Peyer's patch (tissue), 4 donors: ENCODE measurements at regions not wholly inside any gene's neighbourhood (a gene's known extent, or its start where the extent isn't known, plus 50 kb on each side); places are given as distances from the start of the nearest gene placed in this dataset.
"Not testable (repeated sequence)": the region's sequence is repeated elsewhere in the genome, so short reads cannot be mapped to it uniquely, and the experiment has no call there.

Experiments
- DNase-seq, 3 donors: peaks; one replicate each; pipeline ENCODE4 v3.0.0-alpha.2; 2017 to 2019
- H3K27ac ChIP-seq, 4 donors: fragments of 200-600 bp; sonication (generic); one replicate each; pipeline ENCODE4 v1.5.1; 2016 to 2019
- H3K27me3 ChIP-seq, 2 donors: fragments of 200-600 bp; sonication (generic); one replicate each; pipeline ENCODE4 v1.5.1; 2019
- H3K36me3 ChIP-seq, 3 donors: fragments of 200-600 bp; sonication (generic); one replicate each; pipeline ENCODE4 v1.5.1; 2016 to 2019
- H3K4me1 ChIP-seq, 4 donors: fragments of 200-600 bp; sonication (generic); one replicate each; pipeline ENCODE4 v1.5.1; 2016 to 2019
- H3K4me3 ChIP-seq, 4 donors: fragments of 200-600 bp; sonication (generic); 1 replicate in 3 of 4; 2 replicates in 1 of 4; pipeline ENCODE4 v1.5.1; 2016 to 2019; ENCODE audit warnings: mild to moderate bottlenecking in 1 of 4
- H3K9me3 ChIP-seq, 4 donors: fragments of 200-600 bp; sonication (generic); one replicate each; pipeline ENCODE4 v1.5.1; 2016 to 2019; ENCODE audit warnings: mild to moderate bottlenecking in 1 of 4
- CTCF ChIP-seq, 6 experiments: fragments of 450-650 bp in 4 of 6; fragments of 200-600 bp in 2 of 6; sonication (generic) in 1 of 6; IDR thresholded peaks; one replicate each; pipeline ENCODE4 v1.5.1; 2017 to 2019; ENCODE audit warnings: antibody characterized with exemption in 6 of 6, mild to moderate bottlenecking in 3 of 6, moderate library complexity in 1 of 6
- POLR2A ChIP-seq, 2 donors: fragments of 450-650 bp; IDR thresholded peaks; one replicate each; pipeline ENCODE4 v1.5.1; 2017; ENCODE audit warnings: antibody characterized with exemption in 2 of 2, mild to moderate bottlenecking in 2 of 2, moderate library complexity in 2 of 2

- no peak for DNase-seq
- H3K4me3 ChIP-seq = no peak overlapping the region
- H3K27me3 ChIP-seq = no peaks in the 10 kb centered on the region
- TF ChIP-seq POLR2A (IDR thresholded peaks at IDR 0.05) = no peak
- TF ChIP-seq CTCF (IDR thresholded peaks at IDR 0.05) = no peak
- H3K36me3 ChIP-seq = no peaks in the 10 kb centered on the region
- H3K27ac ChIP-seq = no peak overlapping the region
- H3K4me1 ChIP-seq = no peaks in the 10 kb centered on the region
- no peaks in the 10 kb centered on the region for H3K9me3 ChIP-seq
Observed at GRCh38 chr3:178131801-178132200, 404.4 kb upstream of the KCNMB2 start.

- Histone ChIP-seq H3K4me3 (no peak overlapping the region), H3K9me3 (no peaks in the 10 kb centered on the region), H3K27ac (no peak overlapping the region), H3K4me1 (no peaks in the 10 kb centered on the region), H3K36me3 (no peaks in the 10 kb centered on the region), H3K27me3 (no peaks in the 10 kb centered on the region)
- TF ChIP-seq POLR2A (IDR thresholded peaks at IDR 0.05) = no peak
- no peak for TF ChIP-seq CTCF (IDR thresholded peaks at IDR 0.05)
- DNase-seq = no peak
Observed at GRCh38 chr3:178137206-178137605, 399.0 kb upstream of the KCNMB2 start.

- Histone ChIP-seq H3K27ac (no peak overlapping the region), H3K9me3 (no peaks in the 10 kb centered on the region), H3K4me3 (no peak overlapping the region), H3K36me3 (no peaks in the 10 kb centered on the region), H3K27me3 (no peaks in the 10 kb centered on the region), H3K4me1 (no peaks in the 10 kb centered on the region)
- no peak for TF ChIP-seq POLR2A (IDR thresholded peaks at IDR 0.05)
- TF ChIP-seq CTCF (IDR thresholded peaks at IDR 0.05) = no peak
- DNase-seq = no peak
Observed at GRCh38 chr3:178137831-178138230, 398.4 kb upstream of the KCNMB2 start.

GRCh38 chr3:178139116-178139515, 397.1 kb upstream of the KCNMB2 start:
- H3K4me1 ChIP-seq = no peaks in the 10 kb centered on the region
- no peaks in the 10 kb centered on the region for H3K27me3 ChIP-seq
- H3K36me3 ChIP-seq = no peaks in the 10 kb centered on the region
- TF ChIP-seq CTCF (IDR thresholded peaks at IDR 0.05) (no peak), POLR2A (IDR thresholded peaks at IDR 0.05) (no peak)
- DNase-seq = no peak
- H3K4me3 ChIP-seq = no peak overlapping the region
- no peaks in the 10 kb centered on the region for H3K9me3 ChIP-seq
- no peak overlapping the region for H3K27ac ChIP-seq

DNA sequence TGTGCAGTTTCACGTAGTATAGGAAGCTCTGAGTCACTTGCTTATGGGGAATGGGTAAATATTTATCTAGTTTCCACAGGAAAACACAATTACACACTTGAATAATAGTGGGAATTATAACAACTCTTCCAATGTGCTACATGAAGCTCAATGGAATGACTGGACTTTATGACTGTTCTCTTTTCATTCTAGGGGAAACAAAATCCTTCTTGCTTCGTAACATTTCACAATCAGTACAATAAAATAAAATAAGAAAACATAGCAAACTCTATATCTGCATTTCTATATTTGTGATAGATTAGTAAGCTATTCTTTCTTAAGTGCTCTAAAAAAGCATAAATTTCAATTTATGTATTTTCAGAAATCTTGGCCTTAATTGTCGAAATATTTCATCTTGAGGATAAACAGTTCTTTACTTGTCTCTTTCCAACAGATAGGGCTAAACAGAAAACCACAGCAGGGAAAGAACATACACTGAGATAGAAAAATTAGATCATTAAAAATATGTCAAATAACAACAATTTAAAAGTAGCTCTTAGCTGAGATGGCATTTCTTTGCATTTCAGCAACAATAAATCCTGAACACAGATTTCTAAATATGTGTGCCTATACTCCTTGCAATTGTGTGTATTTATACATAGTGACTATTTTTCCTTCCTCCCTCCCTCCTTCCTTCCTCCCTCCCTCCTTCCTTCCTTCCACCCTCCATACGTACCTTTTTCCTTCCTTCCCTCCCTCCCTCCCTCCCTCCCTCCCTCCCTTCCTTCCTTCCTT, 395.5 kb upstream of the KCNMB2 start:
- TF ChIP-seq POLR2A (IDR thresholded peaks at IDR 0.05) = no peak
- TF ChIP-seq CTCF (IDR thresholded peaks at IDR 0.05) = no peak
- Histone ChIP-seq H3K9me3 (no peaks in the 10 kb centered on the region), H3K4me1 (no peaks in the 10 kb centered on the region), H3K27ac (no peak overlapping the region), H3K27me3 (no peaks in the 10 kb centered on the region), H3K36me3 (no peaks in the 10 kb centered on the region), H3K4me3 (no peak overlapping the region)
- no peak for DNase-seq

- not testable (repeated sequence) for H3K27me3 ChIP-seq, H3K4me1 ChIP-seq, H3K27ac ChIP-seq, H3K36me3 ChIP-seq, H3K9me3 ChIP-seq, DNase-seq, H3K4me3 ChIP-seq
Observed at GRCh38 chr3:178141305-178141684, 394.9 kb upstream of the KCNMB2 start.
